Transverse colon (tissue), 4 donors: ENCODE measurements at regions not wholly inside any gene's neighbourhood (a gene's known extent, or its start where the extent isn't known, plus 50 kb on each side); places are given as distances from the start of the nearest gene placed in this dataset.

Experiments
- DNase-seq: peaks from one replicate; pipeline ENCODE4 v3.0.0-alpha.2; 2019
- H3K27ac ChIP-seq, 4 donors: fragments of 200-600 bp; sonication (generic); 2 replicates each; pipeline ENCODE4 v1.5.1; 2016 to 2018; ENCODE audit warnings: inconsistent platforms in 4 of 4
- H3K27me3 ChIP-seq: fragments of 200-600 bp; sonication (generic); 2 replicates; pipeline ENCODE4 v1.5.1; 2017; ENCODE audit warnings: inconsistent platforms
- H3K36me3 ChIP-seq, 4 donors: fragments of 200-600 bp; sonication (generic); 2 replicates each; pipeline ENCODE4 v1.5.1; 2017 to 2019; ENCODE audit warnings: inconsistent platforms in 4 of 4
- H3K4me1 ChIP-seq, 4 donors: fragments of 200-600 bp; sonication (generic); 2 replicates each; pipeline ENCODE4 v1.5.1; 2017 to 2020; ENCODE audit warnings: inconsistent platforms in 4 of 4
- H3K4me3 ChIP-seq, 4 donors: fragments of 200-600 bp; sonication (generic); 1 replicate in 1 of 4; 2 replicates in 3 of 4; pipeline versions ENCODE4 v1.5.1 to v1.6.1; 2017 to 2019; ENCODE audit warnings: inconsistent platforms in 4 of 4
- H3K9me3 ChIP-seq, 2 donors: fragments of 200-600 bp; sonication (generic); 2 replicates each; pipeline ENCODE4 v1.5.1; 2017 to 2019; ENCODE audit warnings: inconsistent platforms in 2 of 2
- EP300 ChIP-seq: sonication (generic); formaldehyde crosslinking; IDR thresholded peaks from one replicate; pipeline ENCODE4 v1.6.1; 2017; ENCODE audit warnings: antibody characterized with exemption, low read depth
- POLR2A ChIP-seq: fragments of 450-650 bp; IDR thresholded peaks from one replicate; pipeline ENCODE4 v1.6.1; 2016; ENCODE audit warnings: antibody characterized with exemption, mild to moderate bottlenecking, moderate library complexity
- POLR2AphosphoS5 ChIP-seq, 3 donors: sonication (generic); formaldehyde crosslinking; IDR thresholded peaks; one replicate each; pipeline ENCODE4 v1.6.1; 2016; ENCODE audit warnings: antibody characterized with exemption in 3 of 3
- WGBS, 2 donors: methylation state at CpG; one replicate each; pipeline ENCODE4 v1.1.5; 2018; ENCODE audit warnings: low coverage in 1 of 2; 5-methylcytosine and 5-hydroxymethylcytosine counted together
- in situ Hi-C, 4 donors: fragments of 200-750 bp; cut with MboI; loops; one replicate each; pipeline versions ENCODE4 v1.15.0 to v1.15.1; 2017; ENCODE audit warnings: low sequenced_read_pairs in 3 of 4, low pct_ligation_motif_present in 1 of 4, low pct_unique_long_range_greater_than_20kb in 1 of 4
- intact Hi-C: fragments of 100-400 bp; cut with DNase I; formaldehyde crosslinking; loops from one replicate; pipeline ENCODE4 v1.15.1; 2023; ENCODE audit warnings: low total_unique reads
- TF ChIP-seq, protein P1 (sequence below), 5 experiments: fragments of 200-600 bp in 3 of 5; fragments of 450-650 bp in 2 of 5; sonication (generic) in 3 of 5; IDR thresholded peaks; 1 replicate in 2 of 5; 2 replicates in 3 of 5; pipeline ENCODE4 v1.5.1; 2016 to 2017; ENCODE audit warnings: antibody characterized with exemption in 5 of 5, inconsistent platforms in 3 of 5, mild to moderate bottlenecking in 2 of 5, moderate library complexity in 1 of 5

DNA sequence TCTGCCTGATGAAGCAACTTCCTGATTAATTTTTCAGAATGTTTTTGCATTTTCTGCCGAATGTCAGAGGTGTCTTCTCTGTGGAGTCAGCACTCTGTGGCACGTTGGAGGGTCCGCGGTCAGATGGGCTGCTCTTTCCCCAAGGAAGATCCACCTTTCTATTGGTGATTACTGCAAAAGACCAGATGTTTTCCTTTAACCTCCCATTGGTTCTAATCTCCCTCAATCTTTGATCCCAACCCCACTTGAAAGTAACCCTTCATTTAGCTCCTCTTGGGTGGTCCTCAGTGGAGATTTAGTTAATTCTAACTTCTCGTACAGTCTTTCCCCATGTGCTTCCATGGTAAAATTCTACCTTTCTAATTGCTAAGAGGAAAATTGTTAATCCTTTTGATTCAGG is 397.7 kb upstream of the DDHD1 start:
- Histone ChIP-seq H3K4me1 (no peaks in the 10 kb centered on the region), H3K36me3 (no peaks in the 10 kb centered on the region), H3K9me3 (no peaks in the 10 kb centered on the region), H3K27ac (no peak overlapping the region), H3K27me3 (no peaks in the 10 kb centered on the region), H3K4me3 (no peak overlapping the region)
- no peak for DNase-seq
- intact Hi-C loops (no loop called here), in situ Hi-C loops (no loop called here)
- TF ChIP-seq, protein P1, sequence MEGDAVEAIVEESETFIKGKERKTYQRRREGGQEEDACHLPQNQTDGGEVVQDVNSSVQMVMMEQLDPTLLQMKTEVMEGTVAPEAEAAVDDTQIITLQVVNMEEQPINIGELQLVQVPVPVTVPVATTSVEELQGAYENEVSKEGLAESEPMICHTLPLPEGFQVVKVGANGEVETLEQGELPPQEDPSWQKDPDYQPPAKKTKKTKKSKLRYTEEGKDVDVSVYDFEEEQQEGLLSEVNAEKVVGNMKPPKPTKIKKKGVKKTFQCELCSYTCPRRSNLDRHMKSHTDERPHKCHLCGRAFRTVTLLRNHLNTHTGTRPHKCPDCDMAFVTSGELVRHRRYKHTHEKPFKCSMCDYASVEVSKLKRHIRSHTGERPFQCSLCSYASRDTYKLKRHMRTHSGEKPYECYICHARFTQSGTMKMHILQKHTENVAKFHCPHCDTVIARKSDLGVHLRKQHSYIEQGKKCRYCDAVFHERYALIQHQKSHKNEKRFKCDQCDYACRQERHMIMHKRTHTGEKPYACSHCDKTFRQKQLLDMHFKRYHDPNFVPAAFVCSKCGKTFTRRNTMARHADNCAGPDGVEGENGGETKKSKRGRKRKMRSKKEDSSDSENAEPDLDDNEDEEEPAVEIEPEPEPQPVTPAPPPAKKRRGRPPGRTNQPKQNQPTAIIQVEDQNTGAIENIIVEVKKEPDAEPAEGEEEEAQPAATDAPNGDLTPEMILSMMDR (IDR thresholded peaks at IDR 0.05) = no peak
- TF ChIP-seq EP300 (no peak), POLR2A (no peak), POLR2AphosphoS5 (IDR thresholded peaks at IDR 0.05) (no peak)
- 86 to 97% methylated on average over 3 to 5 of the region's 5 CpGs for WGBS, 2 donors

- TF ChIP-seq EP300 (no peak), POLR2A (no peak), POLR2AphosphoS5 (IDR thresholded peaks at IDR 0.05) (no peak)
- TF ChIP-seq, protein P1 (IDR thresholded peaks at IDR 0.05) = no peak
- Histone ChIP-seq H3K9me3 (no peaks in the 10 kb centered on the region), H3K36me3 (no peaks in the 10 kb centered on the region), H3K4me3 (no peak overlapping the region), H3K27ac (no peak overlapping the region), H3K27me3 (no peaks in the 10 kb centered on the region), H3K4me1 (no peaks in the 10 kb centered on the region)
- intact Hi-C loops = loop anchor here (10.0 kb wide), 1 partner anchor 625 kb away; no protein-coding TSS in a partner anchor
- 65 to 74% methylated on average over 3 to 8 of the region's 8 CpGs for WGBS, 2 donors
- DNase-seq = no peak
- in situ Hi-C loops = loop anchor here (25.0 kb wide), 2 partner anchors 637 to 787 kb away; no protein-coding TSS in a partner anchor
Observed at GRCh38 chr14:53549956-53550355, 396.8 kb upstream of the DDHD1 start.

GRCh38 chr14:53547593-53547992 is 394.5 kb upstream of the DDHD1 start:
- Histone ChIP-seq H3K36me3 (no peaks in the 10 kb centered on the region), H3K4me3 (no peak overlapping the region), H3K9me3 (no peaks in the 10 kb centered on the region), H3K27ac (no peak overlapping the region), H3K4me1 (peaks cover 0 to 5% (median 0%) of the 10 kb centered on the region in 4 donors), H3K27me3 (no peaks in the 10 kb centered on the region)
- WGBS, 2 donors = 85 to 100% methylated on average over 1 of the region's 1 CpG
- no peak for DNase-seq
- TF ChIP-seq POLR2AphosphoS5 (IDR thresholded peaks at IDR 0.05) = no peak
- TF ChIP-seq, protein P1 (IDR thresholded peaks at IDR 0.05) = no peak
- no peak for TF ChIP-seq EP300
- no peak for TF ChIP-seq POLR2A
- intact Hi-C loops (loop anchor here (10.0 kb wide), 1 partner anchor 627 kb away; no protein-coding TSS in a partner anchor), in situ Hi-C loops (loop anchor here (25.0 kb wide), 2 partner anchors 640 to 790 kb away; no protein-coding TSS in a partner anchor)

DNA sequence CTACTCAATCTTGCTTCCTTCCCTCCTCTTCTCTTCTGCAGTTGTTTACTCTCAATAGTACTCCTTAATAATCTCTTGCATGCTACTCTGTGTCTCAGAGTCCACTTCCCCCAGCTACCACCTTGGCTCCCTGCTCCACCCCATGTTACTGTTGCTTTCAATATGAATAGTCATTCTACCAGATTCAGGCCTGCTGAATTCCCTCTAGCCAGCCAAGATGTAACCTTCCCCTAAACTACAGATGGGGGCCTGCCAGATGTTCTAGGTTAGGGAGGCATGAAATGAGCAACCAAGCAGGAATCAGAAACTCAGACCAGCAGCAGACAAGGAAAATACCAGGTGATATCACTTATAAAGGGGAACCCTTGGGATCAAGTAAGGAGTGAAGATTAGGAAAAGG is 392.1 kb upstream of the DDHD1 start:
- no peak for DNase-seq
- in situ Hi-C loops (loop anchor here (25.0 kb wide), 2 partner anchors 642 to 792 kb away; no protein-coding TSS in a partner anchor), intact Hi-C loops (loop anchor here (10.0 kb wide), 1 partner anchor 630 kb away; no protein-coding TSS in a partner anchor)
- Histone ChIP-seq H3K9me3 (no peaks in the 10 kb centered on the region), H3K27ac (no peak overlapping the region), H3K27me3 (no peaks in the 10 kb centered on the region), H3K36me3 (no peaks in the 10 kb centered on the region), H3K4me1 (peaks cover 0 to 9% (median under 1%) of the 10 kb centered on the region in 4 donors), H3K4me3 (no peak overlapping the region)
- TF ChIP-seq EP300 (no peak), POLR2A (no peak), POLR2AphosphoS5 (IDR thresholded peaks at IDR 0.05) (no peak)
- TF ChIP-seq, protein P1 (IDR thresholded peaks at IDR 0.05) = no peak
